ENCODE measurements at regions not wholly inside any gene's neighbourhood (a gene's known extent, or its start where the extent isn't known, plus 50 kb on each side); places are given as distances from the start of the nearest gene placed in this dataset.
A peak's percentile ranks its signal among the peaks of the same experiment; 100 is the strongest.

DNA sequence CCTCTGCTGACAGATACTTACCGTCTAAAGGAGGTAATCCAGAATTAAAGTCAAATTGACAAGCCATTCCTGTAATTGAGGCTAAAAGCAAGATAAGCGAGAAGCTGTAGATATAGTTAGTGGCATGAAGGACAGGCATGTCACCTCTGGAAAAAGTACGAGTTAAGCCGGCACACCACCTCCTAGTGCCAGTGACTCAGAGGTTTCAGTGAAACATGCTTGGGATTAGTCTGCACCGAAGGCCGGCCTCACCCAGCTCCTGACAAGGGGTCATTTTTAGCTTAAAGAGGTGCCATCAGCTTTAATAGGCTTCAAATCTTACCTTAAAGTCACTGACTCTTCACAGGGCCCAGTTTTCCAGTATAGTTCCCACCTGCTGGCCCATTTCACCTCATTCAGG is 838.0 kb downstream of the UQCRFS1 start:
- no peak overlapping the region for H3K27ac ChIP-seq
- TF ChIP-seq POLR2A (IDR thresholded peaks at IDR 0.05) (no peak), POLR2AphosphoS5 (IDR thresholded peaks at IDR 0.05; ENCODE audit: insufficient read depth in 1 of 2, low read depth in 1 of 2) (no peak)
- TF ChIP-seq, protein P1, sequence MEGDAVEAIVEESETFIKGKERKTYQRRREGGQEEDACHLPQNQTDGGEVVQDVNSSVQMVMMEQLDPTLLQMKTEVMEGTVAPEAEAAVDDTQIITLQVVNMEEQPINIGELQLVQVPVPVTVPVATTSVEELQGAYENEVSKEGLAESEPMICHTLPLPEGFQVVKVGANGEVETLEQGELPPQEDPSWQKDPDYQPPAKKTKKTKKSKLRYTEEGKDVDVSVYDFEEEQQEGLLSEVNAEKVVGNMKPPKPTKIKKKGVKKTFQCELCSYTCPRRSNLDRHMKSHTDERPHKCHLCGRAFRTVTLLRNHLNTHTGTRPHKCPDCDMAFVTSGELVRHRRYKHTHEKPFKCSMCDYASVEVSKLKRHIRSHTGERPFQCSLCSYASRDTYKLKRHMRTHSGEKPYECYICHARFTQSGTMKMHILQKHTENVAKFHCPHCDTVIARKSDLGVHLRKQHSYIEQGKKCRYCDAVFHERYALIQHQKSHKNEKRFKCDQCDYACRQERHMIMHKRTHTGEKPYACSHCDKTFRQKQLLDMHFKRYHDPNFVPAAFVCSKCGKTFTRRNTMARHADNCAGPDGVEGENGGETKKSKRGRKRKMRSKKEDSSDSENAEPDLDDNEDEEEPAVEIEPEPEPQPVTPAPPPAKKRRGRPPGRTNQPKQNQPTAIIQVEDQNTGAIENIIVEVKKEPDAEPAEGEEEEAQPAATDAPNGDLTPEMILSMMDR (IDR thresholded peaks at IDR 0.05), result no peak
- H3K36me3 ChIP-seq, result no peaks in the 10 kb centered on the region
- peak; percentile 32 to 46 for DNase-seq (ENCODE audit: extremely low spot score in 2 of 2)
- no peak overlapping the region for H3K4me3 ChIP-seq
- H3K27me3 ChIP-seq, result no peaks in the 10 kb centered on the region
- intact Hi-C loops (cut with DNase I), result no loop called here
- no peaks in the 10 kb centered on the region for H3K9me3 ChIP-seq
- no peaks in the 10 kb centered on the region for H3K4me1 ChIP-seq

DNA sequence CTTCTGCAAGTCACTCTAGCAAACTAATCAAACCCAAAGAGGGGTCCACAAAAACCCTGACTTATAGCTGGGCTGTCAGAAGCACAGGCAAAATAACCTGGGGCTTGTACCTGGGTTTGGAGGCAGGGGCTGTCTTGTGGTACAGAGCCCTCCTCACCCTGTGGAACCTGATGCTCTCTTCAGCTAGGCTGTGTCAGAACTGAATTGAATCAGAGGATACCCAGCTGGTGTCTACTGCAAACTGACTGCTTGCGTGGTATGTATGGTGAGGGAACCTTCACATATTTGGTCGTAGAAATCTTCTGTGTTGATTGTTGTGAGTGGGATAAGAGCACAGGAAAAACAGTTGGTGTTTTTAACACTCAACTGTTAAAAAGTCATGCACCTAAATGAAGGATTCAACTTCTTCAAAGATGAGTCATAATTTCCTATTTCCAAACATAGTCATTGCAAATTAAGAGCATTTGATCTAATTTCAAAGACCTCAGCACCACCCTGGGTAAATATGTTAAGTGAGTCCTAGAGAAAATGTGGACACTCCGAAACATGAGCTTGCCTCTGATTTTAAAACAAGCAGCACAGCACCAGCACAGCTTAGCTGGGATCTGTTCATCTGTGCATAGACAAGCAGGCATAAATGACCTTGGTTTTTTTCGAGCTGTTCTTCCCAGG is 840.2 kb downstream of the UQCRFS1 start:
- Histone ChIP-seq H3K36me3 (no peaks in the 10 kb centered on the region), H3K4me1 (no peaks in the 10 kb centered on the region), H3K27ac (no peak overlapping the region), H3K4me3 (no peak overlapping the region), H3K9me3 (no peaks in the 10 kb centered on the region), H3K27me3 (no peaks in the 10 kb centered on the region)
- no peak for DNase-seq (ENCODE audit: extremely low spot score in 2 of 2)
- intact Hi-C loops (cut with DNase I), result no loop called here
- TF ChIP-seq, protein P1 (IDR thresholded peaks at IDR 0.05), result no peak
- TF ChIP-seq POLR2AphosphoS5 (IDR thresholded peaks at IDR 0.05; ENCODE audit: insufficient read depth in 1 of 2, low read depth in 1 of 2) (no peak), POLR2A (IDR thresholded peaks at IDR 0.05) (no peak)

DNA sequence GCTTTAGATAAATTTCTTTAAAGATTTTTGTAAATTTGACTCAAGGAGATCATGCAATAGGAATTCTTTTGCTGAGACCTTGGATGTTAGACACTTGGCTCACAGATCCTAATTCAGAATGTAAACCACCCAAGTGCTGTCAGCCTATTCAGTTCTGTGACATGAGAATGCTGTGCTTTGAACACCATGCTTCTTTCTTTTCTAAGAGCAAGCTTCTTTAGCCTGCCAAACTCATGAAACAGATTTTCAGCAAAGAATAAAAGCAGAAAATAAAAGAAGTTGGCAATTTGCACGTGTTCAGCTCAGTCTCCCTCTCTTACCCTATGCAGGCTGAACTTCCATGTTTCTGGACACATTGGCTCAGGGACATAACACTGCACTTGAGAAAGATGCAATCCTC is 845.8 kb downstream of the UQCRFS1 start:
- Histone ChIP-seq H3K4me3 (no peak overlapping the region), H3K9me3 (no peaks in the 10 kb centered on the region), H3K27ac (no peak overlapping the region), H3K27me3 (no peaks in the 10 kb centered on the region), H3K4me1 (no peaks in the 10 kb centered on the region), H3K36me3 (no peaks in the 10 kb centered on the region)
- intact Hi-C loops (cut with DNase I), result no loop called here
- DNase-seq (ENCODE audit: extremely low spot score in 2 of 2), result no peak
- TF ChIP-seq POLR2AphosphoS5 (IDR thresholded peaks at IDR 0.05; ENCODE audit: insufficient read depth in 1 of 2, low read depth in 1 of 2), result no peak
- TF ChIP-seq, protein P1 (IDR thresholded peaks at IDR 0.05), result no peak
- TF ChIP-seq POLR2A (IDR thresholded peaks at IDR 0.05), result no peak

DNA sequence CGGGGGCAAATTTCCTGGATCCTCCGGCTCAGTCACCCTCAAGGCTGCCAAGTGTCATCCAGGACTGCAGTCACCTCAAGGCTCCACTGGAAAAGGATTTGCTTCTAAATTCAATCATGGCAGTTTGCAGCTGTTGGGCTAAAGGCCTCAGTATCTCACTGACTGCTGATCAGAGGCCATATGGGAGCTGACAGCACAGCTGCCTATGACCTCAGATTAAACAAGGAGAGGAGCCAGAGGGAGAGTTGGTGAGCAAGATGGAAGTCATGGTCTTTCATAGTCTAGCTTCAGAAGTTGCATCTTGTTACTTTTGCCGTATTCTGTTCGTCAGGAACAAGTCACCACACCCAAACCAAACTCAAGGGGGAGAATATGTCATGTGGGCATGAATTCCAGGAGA is 849.7 kb downstream of the UQCRFS1 start:
- Histone ChIP-seq H3K4me1 (no peaks in the 10 kb centered on the region), H3K9me3 (no peaks in the 10 kb centered on the region), H3K27me3 (no peaks in the 10 kb centered on the region), H3K36me3 (no peaks in the 10 kb centered on the region), H3K4me3 (no peak overlapping the region), H3K27ac (no peak overlapping the region)
- no peak for DNase-seq (ENCODE audit: extremely low spot score in 2 of 2)
- intact Hi-C loops (cut with DNase I), result no loop called here
- TF ChIP-seq POLR2AphosphoS5 (IDR thresholded peaks at IDR 0.05; ENCODE audit: insufficient read depth in 1 of 2, low read depth in 1 of 2), result no peak

DNA sequence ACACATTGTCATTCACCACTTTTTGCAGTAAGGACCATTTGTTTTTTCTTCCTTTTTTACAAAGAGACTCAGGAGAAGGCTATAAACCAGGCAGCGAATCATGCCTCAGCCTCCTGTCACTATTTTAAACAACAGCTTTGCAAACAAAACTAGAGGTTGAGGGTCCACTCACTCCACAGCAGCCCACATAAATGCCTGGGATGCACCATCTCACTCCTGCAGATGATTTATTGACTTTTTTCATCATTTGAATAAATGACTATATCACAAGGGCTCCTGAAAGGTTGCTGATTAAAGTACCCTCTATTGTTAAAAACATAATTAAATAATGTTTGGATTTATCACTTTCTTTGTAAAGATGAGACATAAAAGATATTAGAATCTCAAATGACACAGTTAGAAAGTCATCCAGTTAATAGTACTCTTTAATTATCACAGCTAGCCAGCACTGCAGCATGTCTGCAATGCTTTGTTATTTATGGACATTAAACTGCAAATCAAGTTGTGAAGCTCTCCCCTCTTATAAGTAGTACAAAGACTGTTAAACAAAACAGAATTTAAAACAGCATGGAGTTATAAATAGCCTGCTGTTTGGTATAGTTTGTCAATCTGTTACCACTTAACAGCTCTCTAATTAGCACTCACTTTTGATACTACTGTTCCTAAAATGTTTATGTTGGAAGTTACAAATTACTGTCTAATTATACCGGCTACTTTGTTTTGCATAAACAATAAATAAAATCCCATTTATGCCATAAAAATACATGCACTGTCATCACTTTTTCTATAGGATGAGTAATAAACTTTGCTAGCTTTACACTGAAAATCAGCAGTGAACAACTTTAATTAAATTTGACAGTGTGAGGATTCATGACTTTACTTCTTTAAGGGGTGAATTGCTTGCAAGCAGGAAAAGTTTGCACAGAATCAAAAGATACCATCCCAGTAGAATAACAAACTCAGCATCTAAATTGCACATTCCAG is 853.2 kb downstream of the UQCRFS1 start:
- no peak for DNase-seq (ENCODE audit: extremely low spot score in 2 of 2)
- intact Hi-C loops (cut with DNase I), result no loop called here
- H3K27ac ChIP-seq, result no peak overlapping the region
- TF ChIP-seq, protein P1 (IDR thresholded peaks at IDR 0.05), result no peak
- TF ChIP-seq POLR2A (IDR thresholded peaks at IDR 0.05) (no peak), POLR2AphosphoS5 (IDR thresholded peaks at IDR 0.05; ENCODE audit: insufficient read depth in 1 of 2, low read depth in 1 of 2) (no peak)
- no peak overlapping the region for H3K4me3 ChIP-seq
- H3K27me3 ChIP-seq, result no peaks in the 10 kb centered on the region
- no peaks in the 10 kb centered on the region for H3K9me3 ChIP-seq
- H3K4me1 ChIP-seq, result no peaks in the 10 kb centered on the region
- no peaks in the 10 kb centered on the region for H3K36me3 ChIP-seq

Measured in vagina (tissue), 2 donors.